Breast epithelium (tissue), 3 donors: ENCODE measurements at regions not wholly inside any gene's neighbourhood (a gene's known extent, or its start where the extent isn't known, plus 50 kb on each side); places are given as distances from the start of the nearest gene placed in this dataset.

ENCODE experiments used
- POLR2A ChIP-seq: fragments of 450-650 bp; IDR thresholded peaks from one replicate; pipeline ENCODE4 v1.6.1; 2016; ENCODE audit warnings: antibody characterized with exemption, mild to moderate bottlenecking, moderate library complexity
- POLR2AphosphoS5 ChIP-seq, 3 donors: sonication (generic); formaldehyde crosslinking; IDR thresholded peaks; one replicate each; pipeline ENCODE4 v1.6.1; 2017; ENCODE audit warnings: antibody characterized with exemption in 3 of 3
- TF ChIP-seq, protein P1 (sequence below), 3 donors: fragments of 450-650 bp; IDR thresholded peaks; one replicate each; pipeline ENCODE4 v1.5.1; 2016 to 2017; ENCODE audit warnings: antibody characterized with exemption in 3 of 3, mild to moderate bottlenecking in 3 of 3, moderate library complexity in 3 of 3

DNA sequence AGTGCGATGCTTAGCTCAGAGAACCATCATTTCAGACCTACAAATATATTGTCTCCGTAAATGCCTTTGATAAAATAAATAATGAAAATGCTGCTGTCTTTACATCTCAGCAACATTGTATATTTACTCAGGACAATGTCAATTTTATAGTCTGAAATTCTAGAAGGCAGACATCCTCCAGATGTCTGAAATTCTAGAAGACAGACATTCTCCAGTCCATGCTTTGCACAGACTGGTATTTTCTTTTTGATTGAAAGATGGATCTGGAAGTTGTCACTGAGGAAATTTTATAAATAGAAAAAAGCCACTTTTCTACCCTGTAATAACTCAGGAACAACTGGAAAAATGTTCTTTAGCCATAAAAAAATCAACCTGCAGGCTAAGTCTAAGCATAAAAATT lies 2293.3 kb downstream of the PCDH9 start:
- TF ChIP-seq, protein P1, sequence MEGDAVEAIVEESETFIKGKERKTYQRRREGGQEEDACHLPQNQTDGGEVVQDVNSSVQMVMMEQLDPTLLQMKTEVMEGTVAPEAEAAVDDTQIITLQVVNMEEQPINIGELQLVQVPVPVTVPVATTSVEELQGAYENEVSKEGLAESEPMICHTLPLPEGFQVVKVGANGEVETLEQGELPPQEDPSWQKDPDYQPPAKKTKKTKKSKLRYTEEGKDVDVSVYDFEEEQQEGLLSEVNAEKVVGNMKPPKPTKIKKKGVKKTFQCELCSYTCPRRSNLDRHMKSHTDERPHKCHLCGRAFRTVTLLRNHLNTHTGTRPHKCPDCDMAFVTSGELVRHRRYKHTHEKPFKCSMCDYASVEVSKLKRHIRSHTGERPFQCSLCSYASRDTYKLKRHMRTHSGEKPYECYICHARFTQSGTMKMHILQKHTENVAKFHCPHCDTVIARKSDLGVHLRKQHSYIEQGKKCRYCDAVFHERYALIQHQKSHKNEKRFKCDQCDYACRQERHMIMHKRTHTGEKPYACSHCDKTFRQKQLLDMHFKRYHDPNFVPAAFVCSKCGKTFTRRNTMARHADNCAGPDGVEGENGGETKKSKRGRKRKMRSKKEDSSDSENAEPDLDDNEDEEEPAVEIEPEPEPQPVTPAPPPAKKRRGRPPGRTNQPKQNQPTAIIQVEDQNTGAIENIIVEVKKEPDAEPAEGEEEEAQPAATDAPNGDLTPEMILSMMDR (IDR thresholded peaks at IDR 0.05), result no peak
- TF ChIP-seq POLR2AphosphoS5 (IDR thresholded peaks at IDR 0.05) (no peak), POLR2A (no peak)
